GM12878 (cell line): ENCODE measurements at regions not wholly inside any gene's neighbourhood (a gene's known extent, or its start where the extent isn't known, plus 50 kb on each side); places are given as distances from the start of the nearest gene placed in this dataset.

Experiments used
- ATAC-seq: fragments of 200-7000 bp; cut with Tn5 transposase; 3 replicates; pipeline ENCODE4 v1.9.1; 2020; ENCODE audit warnings: mild to moderate bottlenecking, moderate library complexity
- BruUV-seq: library from RNA; stranded (reverse); fragments of 400-500 nt; replicated peaks from 2 replicates; lab custom pipeline; 2021; lab: Mats Ljungman, UMichigan
- CTCF ChIA-PET: fragments of 300-600 bp; sonication (Branson Sonifier 250); formaldehyde crosslinking; extraction: SDS; loops from one replicate; lab custom pipeline; 2021; ENCODE audit warnings: inconsistent platforms; lab: Yijun Ruan, JAX
- POLR2A ChIA-PET: fragments of 350-600 bp; formaldehyde crosslinking; extraction: SDS; loops from one replicate; lab custom pipeline; 2021; ENCODE audit warnings: inconsistent platforms; lab: Charles Lee
- RAD21 ChIA-PET: fragments of 300-600 bp; sonication (Branson Sonifier 250); formaldehyde crosslinking; loops from one replicate; lab custom pipeline; 2023; ENCODE audit warnings: antibody characterized with exemption; ENCODE audit not compliant: unreplicated experiment; lab: Charles Lee
- SMC1A ChIA-PET: fragments of 300-600 bp; sonication (Branson Sonifier 250); formaldehyde crosslinking; loops from one replicate; lab custom pipeline; 2023; ENCODE audit not compliant: unreplicated experiment, uncharacterized antibody; lab: Charles Lee
- DNase-seq: peaks from one replicate; pipeline ENCODE4 v3.0.0-alpha.2; 2011; ENCODE audit warnings: low read depth, low spot score
- FAIRE-seq: peaks from 3 replicates; lab custom pipeline; 2011; peaks lifted over from hg19 to GRCh38; lab: Jason Lieb, UNC
- H2AFZ ChIP-seq: 2 replicates; pipeline ENCODE4 v1.6.0; 2011; ENCODE audit warnings: low read depth, low read length, control low read depth; ENCODE audit not compliant: control insufficient read depth
- H3K27ac ChIP-seq: 2 replicates; pipeline ENCODE4 v1.5.1; 2011; ENCODE audit warnings: control low read depth; ENCODE audit not compliant: control insufficient read depth, insufficient read depth
- H3K27me3 ChIP-seq, 2 experiments: replicated peaks in 1 of 2; 2 replicates each; pipeline versions ENCODE4 v1.6.0 to v1.6.1; 2011; ENCODE audit warnings: low read length in 1 of 2; ENCODE audit not compliant: control insufficient read depth in 2 of 2, insufficient read depth in 2 of 2
- H3K36me3 ChIP-seq, 2 experiments: 2 replicates each; pipeline ENCODE4 v1.5.1; 2011; ENCODE audit warnings: low read length in 1 of 2; ENCODE audit not compliant: control insufficient read depth in 2 of 2, insufficient read depth in 2 of 2
- H3K4me1 ChIP-seq: 2 replicates; pipeline ENCODE4 v1.6.1; 2011; ENCODE audit warnings: mild to moderate bottlenecking, low read length, moderate library complexity, mixed read lengths; ENCODE audit not compliant: control insufficient read depth, insufficient read depth
- H3K4me2 ChIP-seq: 2 replicates; pipeline ENCODE4 v1.6.0; 2011; ENCODE audit warnings: control low read depth; ENCODE audit not compliant: control insufficient read depth, insufficient read depth
- H3K4me3 ChIP-seq: fragments of 200-600 bp; sonication (generic); 2 replicates; pipeline ENCODE4 v1.5.1; 2016
- H3K79me2 ChIP-seq: 2 replicates; pipeline ENCODE4 v1.6.0; 2011; ENCODE audit warnings: low read length; ENCODE audit not compliant: control insufficient read depth, insufficient read depth
- H3K9ac ChIP-seq: 2 replicates; pipeline ENCODE4 v1.8.0; 2011; ENCODE audit warnings: low read length, control low read depth, mixed read lengths; ENCODE audit not compliant: control insufficient read depth, insufficient read depth
- H3K9me3 ChIP-seq: replicated peaks from 3 replicates; pipeline ENCODE4 v1.5.1; 2011; ENCODE audit warnings: mild to moderate bottlenecking, low read length; ENCODE audit not compliant: control insufficient read depth, insufficient read depth
- H4K20me1 ChIP-seq: 2 replicates; pipeline ENCODE4 v1.6.0; 2011; ENCODE audit not compliant: control insufficient read depth, insufficient read depth
- BHLHE40 ChIP-seq, 2 experiments: fragments of 450-650 bp in 1 of 2; IDR thresholded peaks; 2 replicates each; pipeline ENCODE4 v1.6.1; 2011 to 2017; ENCODE audit warnings: low read depth in 2 of 2, borderline replicate concordance in 1 of 2, improper control_type of control experiment in 1 of 2, low read length in 1 of 2, mild to moderate bottlenecking in 1 of 2
- CBFB ChIP-seq: IDR thresholded peaks from 2 replicates; pipeline ENCODE4 v1.6.1; 2016; ENCODE audit warnings: antibody characterized with exemption, low read depth
- CBX5 ChIP-seq: sonication (generic); IDR thresholded peaks from 2 replicates; pipeline ENCODE4 v1.6.1; 2016; ENCODE audit warnings: low read depth, moderate library complexity, mild to moderate bottlenecking, inconsistent platforms
- CHD1 ChIP-seq: IDR thresholded peaks from 2 replicates; pipeline ENCODE4 v1.6.1; 2012; ENCODE audit warnings: low read depth, low read length, improper control_type of control experiment
- E2F8 ChIP-seq: fragments of 450-650 bp; IDR thresholded peaks from 2 replicates; pipeline ENCODE4 v1.6.1; 2018; ENCODE audit warnings: mild to moderate bottlenecking, low read depth, moderate library complexity; ENCODE audit not compliant: partially characterized antibody
- E4F1 ChIP-seq: fragments of 450-650 bp; IDR thresholded peaks from 2 replicates; pipeline ENCODE4 v1.6.1; 2018; ENCODE audit warnings: borderline replicate concordance, mild to moderate bottlenecking; ENCODE audit not compliant: partially characterized antibody
- EP300 ChIP-seq, 2 experiments: fragments of 150-350 bp in 1 of 2; IDR thresholded peaks; 2 replicates each; pipeline ENCODE4 v1.6.1; 2011 to 2012; ENCODE audit warnings: low read depth in 2 of 2, low read length in 2 of 2, borderline replicate concordance in 1 of 2, improper control_type of control experiment in 1 of 2, inconsistent platforms in 1 of 2; ENCODE audit not compliant: control insufficient read depth in 1 of 2
- HDGF ChIP-seq: fragments of 450-650 bp; IDR thresholded peaks from 2 replicates; pipeline ENCODE4 v1.6.1; 2016; ENCODE audit warnings: antibody characterized with exemption
- KAT2A ChIP-seq: conservative IDR thresholded peaks from 2 replicates; pipeline ENCODE4 v1.6.1; 2011; ENCODE audit warnings: low read depth, low read length; ENCODE audit not compliant: control insufficient read depth
- RFX5 ChIP-seq: IDR thresholded peaks from 2 replicates; pipeline ENCODE4 v1.6.1; 2011; ENCODE audit warnings: low read depth, low read length, improper control_type of control experiment
- SRF ChIP-seq, 2 experiments: IDR thresholded peaks; 2 replicates each; pipeline ENCODE4 v1.6.1; 2011; ENCODE audit warnings: low read depth in 2 of 2, low read length in 2 of 2, mild to moderate bottlenecking in 1 of 2, moderate library complexity in 1 of 2
- TCF3 ChIP-seq: IDR thresholded peaks from 2 replicates; pipeline ENCODE4 v1.6.1; 2012; ENCODE audit warnings: low read depth, mild to moderate bottlenecking, low read length, borderline replicate concordance; ENCODE audit not compliant: insufficient read depth
- ZNF384 ChIP-seq: IDR thresholded peaks from 2 replicates; pipeline ENCODE4 v1.6.1; 2012; ENCODE audit warnings: low read depth, mild to moderate bottlenecking, low read length, improper control_type of control experiment, borderline replicate concordance
- WGBS: methylation state at CpG from one replicate; pipeline ENCODE4 v1.1.6; 2016; ENCODE audit warnings: low lambda C conversion rate; ENCODE audit not compliant: insufficient replicate concordance, insufficient coverage; ENCODE audit errors: missing lambda C conversion rate; 5-methylcytosine and 5-hydroxymethylcytosine counted together
- in situ Hi-C: fragments of 300-500 bp; cut with MboI; formaldehyde crosslinking; loops from 9 replicates; pipeline ENCODE4 v1.14.3; 2018; ENCODE audit warnings: mixed read lengths
- intact Hi-C: fragments of 100-400 bp; cut with micrococcal nuclease; formaldehyde crosslinking; loops from one replicate; pipeline ENCODE4 v1.14.2; 2022; ENCODE audit not compliant: unreplicated experiment
- TF ChIP-seq, protein P1 (sequence below): fragments of 450-650 bp; IDR thresholded peaks from 2 replicates; pipeline ENCODE4 v1.6.1; 2016; ENCODE audit warnings: mild to moderate bottlenecking, moderate library complexity, borderline replicate concordance

GRCh38 chr3:159150180-159150579 lies 348.3 kb downstream of the MFSD1 start (continued):
- TF ChIP-seq, protein P1, sequence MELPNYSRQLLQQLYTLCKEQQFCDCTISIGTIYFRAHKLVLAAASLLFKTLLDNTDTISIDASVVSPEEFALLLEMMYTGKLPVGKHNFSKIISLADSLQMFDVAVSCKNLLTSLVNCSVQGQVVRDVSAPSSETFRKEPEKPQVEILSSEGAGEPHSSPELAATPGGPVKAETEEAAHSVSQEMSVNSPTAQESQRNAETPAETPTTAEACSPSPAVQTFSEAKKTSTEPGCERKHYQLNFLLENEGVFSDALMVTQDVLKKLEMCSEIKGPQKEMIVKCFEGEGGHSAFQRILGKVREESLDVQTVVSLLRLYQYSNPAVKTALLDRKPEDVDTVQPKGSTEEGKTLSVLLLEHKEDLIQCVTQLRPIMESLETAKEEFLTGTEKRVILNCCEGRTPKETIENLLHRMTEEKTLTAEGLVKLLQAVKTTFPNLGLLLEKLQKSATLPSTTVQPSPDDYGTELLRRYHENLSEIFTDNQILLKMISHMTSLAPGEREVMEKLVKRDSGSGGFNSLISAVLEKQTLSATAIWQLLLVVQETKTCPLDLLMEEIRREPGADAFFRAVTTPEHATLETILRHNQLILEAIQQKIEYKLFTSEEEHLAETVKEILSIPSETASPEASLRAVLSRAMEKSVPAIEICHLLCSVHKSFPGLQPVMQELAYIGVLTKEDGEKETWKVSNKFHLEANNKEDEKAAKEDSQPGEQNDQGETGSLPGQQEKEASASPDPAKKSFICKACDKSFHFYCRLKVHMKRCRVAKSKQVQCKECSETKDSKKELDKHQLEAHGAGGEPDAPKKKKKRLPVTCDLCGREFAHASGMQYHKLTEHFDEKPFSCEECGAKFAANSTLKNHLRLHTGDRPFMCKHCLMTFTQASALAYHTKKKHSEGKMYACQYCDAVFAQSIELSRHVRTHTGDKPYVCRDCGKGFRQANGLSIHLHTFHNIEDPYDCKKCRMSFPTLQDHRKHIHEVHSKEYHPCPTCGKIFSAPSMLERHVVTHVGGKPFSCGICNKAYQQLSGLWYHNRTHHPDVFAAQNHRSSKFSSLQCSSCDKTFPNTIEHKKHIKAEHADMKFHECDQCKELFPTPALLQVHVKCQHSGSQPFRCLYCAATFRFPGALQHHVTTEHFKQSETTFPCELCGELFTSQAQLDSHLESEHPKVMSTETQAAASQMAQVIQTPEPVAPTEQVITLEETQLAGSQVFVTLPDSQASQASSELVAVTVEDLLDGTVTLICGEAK = no peak

DNA sequence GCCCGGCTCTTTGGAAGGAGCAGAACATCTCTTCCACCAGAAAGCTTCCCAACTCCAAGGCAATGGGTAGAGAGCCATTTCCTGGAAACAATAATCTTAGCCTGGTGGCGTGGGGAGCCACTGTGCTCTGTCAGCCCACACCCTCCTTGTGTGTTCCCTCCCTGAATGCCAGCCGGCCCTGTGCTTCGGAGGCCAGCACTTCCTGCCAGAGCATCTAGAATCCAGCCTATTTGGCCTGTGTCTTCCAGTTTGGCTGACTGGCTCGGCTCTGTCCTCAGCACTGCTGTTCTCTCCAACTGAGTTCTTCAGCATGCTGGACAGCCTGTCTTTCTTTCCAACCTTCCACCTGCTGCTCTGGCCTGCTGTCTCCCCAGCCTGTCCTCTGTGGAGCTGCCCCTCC lies 349.3 kb downstream of the MFSD1 start:
- H3K27ac ChIP-seq = no peak overlapping the region
- in situ Hi-C loops = no loop called here
- no peaks in the 10 kb centered on the region for H3K4me1 ChIP-seq
- no peak overlapping the region for H2AFZ ChIP-seq
- H3K4me3 ChIP-seq = no peak overlapping the region
- H3K9me3 ChIP-seq = no peaks in the 10 kb centered on the region
- no peak overlapping the region for H3K4me2 ChIP-seq
- FAIRE-seq = no peak
- WGBS = 34% methylated on average over 5 of the region's 5 CpGs
- no peak overlapping the region for H3K9ac ChIP-seq
- DNase-seq = no peak
- ChIA-PET RAD21 (no interaction called here), SMC1A (no interaction called here), CTCF (no interaction called here), POLR2A (no interaction called here)
- no peak for ATAC-seq
- H3K79me2 ChIP-seq = no peaks in the 10 kb centered on the region
- no peaks in the 10 kb centered on the region for H4K20me1 ChIP-seq
- H3K27me3 ChIP-seq = no peaks in the 10 kb centered on the region
- intact Hi-C loops = no loop called here
- no TSS peak for BruUV-seq
- no peaks in the 10 kb centered on the region for H3K36me3 ChIP-seq
- TF ChIP-seq CBFB (no peak), SRF (IDR thresholded peaks at IDR 0.05; ENCODE audit: low read depth in 2 of 2, low read length in 2 of 2) (no peak), HDGF (no peak), RFX5 (no peak), KAT2A (no peak), E4F1 (no peak), EP300 (IDR thresholded peaks at IDR 0.05; ENCODE audit: borderline replicate concordance in 1 of 2, control insufficient read depth in 1 of 2, low read depth in 2 of 2, low read length in 2 of 2) (no peak), CBX5 (no peak), E2F8 (no peak), TCF3 (no peak), CHD1 (no peak), ZNF384 (no peak), BHLHE40 (IDR thresholded peaks at IDR 0.05; ENCODE audit: borderline replicate concordance in 1 of 2, low read depth in 2 of 2, low read length in 1 of 2) (no peak)
